Nephron progenitor cell (in vitro differentiated cells): ENCODE measurements at regions not wholly inside any gene's neighbourhood (a gene's known extent, or its start where the extent isn't known, plus 50 kb on each side); places are given as distances from the start of the nearest gene placed in this dataset.

Source experiments
- DNase-seq: peaks from one replicate; pipeline ENCODE4 v3.0.0; 2021
- H3K27ac Mint-ChIP-seq: 2 replicates; pipeline ENCODE4 v1.8.0; 2021; ENCODE audit warnings: mild to moderate bottlenecking, moderate library complexity, mixed read lengths
- H3K27me3 Mint-ChIP-seq: 2 replicates; pipeline ENCODE4 v1.8.0; 2021; ENCODE audit warnings: mild to moderate bottlenecking, low read depth, mixed read lengths; ENCODE audit not compliant: poor library complexity
- H3K36me3 Mint-ChIP-seq: 2 replicates; pipeline ENCODE4 v1.8.0; 2021; ENCODE audit warnings: low read depth, mixed read lengths
- H3K4me1 Mint-ChIP-seq: 2 replicates; pipeline ENCODE4 v1.8.0; 2021; ENCODE audit warnings: mixed read lengths
- H3K4me3 Mint-ChIP-seq: 2 replicates; pipeline ENCODE4 v1.8.0; 2021; ENCODE audit warnings: mild to moderate bottlenecking, moderate library complexity, mixed read lengths
- H3K9me3 Mint-ChIP-seq: 2 replicates; pipeline ENCODE4 v1.8.0; 2021; ENCODE audit warnings: mild to moderate bottlenecking, moderate library complexity, mixed read lengths
- TF ChIP-seq, protein P1 (sequence below): fragments of 200-600 bp; sonication (generic); IDR thresholded peaks from 2 replicates; pipeline ENCODE4 v1.5.0; 2021; ENCODE audit warnings: antibody characterized with exemption

DNA sequence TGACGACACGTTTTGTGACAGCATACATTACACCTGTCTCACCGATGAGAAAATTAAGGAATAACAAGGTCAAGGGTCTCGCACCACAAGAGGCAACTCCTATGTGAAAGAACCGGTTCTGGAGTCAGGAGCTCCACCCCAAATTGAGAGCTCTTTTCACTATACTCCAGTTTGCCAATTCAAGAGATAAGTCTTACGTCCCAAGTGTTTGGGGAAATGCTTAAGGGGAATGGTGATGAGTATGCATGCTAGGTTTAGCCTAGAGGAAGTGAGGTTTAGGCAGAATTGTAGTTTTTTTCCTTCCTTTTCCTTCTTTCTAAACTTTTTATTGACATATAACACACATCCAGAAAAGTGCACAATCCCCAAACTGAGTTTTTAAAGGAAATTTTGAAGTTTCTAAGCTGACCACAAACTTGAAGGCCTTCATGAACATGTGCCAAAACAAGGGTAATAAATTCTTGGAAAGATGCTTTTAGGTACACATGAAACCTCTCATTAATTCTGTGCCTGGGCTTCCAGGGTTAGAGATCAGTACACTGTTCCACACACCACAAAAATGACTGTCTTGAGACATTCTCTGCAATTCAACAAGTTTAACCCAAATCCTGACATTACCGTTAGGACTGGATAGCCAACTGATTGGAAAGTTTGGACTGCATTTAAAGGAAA lies 127.6 kb upstream of the SLC1A3 start:
- Mint-ChIP-seq H3K27ac (no peak overlapping the region), H3K4me1 (no peaks in the 10 kb centered on the region), H3K36me3 (no peaks in the 10 kb centered on the region), H3K9me3 (peaks cover 22% of the 10 kb centered on the region), H3K27me3 (no peaks in the 10 kb centered on the region), H3K4me3 (no peak overlapping the region)
- no peak for DNase-seq
- TF ChIP-seq, protein P1, sequence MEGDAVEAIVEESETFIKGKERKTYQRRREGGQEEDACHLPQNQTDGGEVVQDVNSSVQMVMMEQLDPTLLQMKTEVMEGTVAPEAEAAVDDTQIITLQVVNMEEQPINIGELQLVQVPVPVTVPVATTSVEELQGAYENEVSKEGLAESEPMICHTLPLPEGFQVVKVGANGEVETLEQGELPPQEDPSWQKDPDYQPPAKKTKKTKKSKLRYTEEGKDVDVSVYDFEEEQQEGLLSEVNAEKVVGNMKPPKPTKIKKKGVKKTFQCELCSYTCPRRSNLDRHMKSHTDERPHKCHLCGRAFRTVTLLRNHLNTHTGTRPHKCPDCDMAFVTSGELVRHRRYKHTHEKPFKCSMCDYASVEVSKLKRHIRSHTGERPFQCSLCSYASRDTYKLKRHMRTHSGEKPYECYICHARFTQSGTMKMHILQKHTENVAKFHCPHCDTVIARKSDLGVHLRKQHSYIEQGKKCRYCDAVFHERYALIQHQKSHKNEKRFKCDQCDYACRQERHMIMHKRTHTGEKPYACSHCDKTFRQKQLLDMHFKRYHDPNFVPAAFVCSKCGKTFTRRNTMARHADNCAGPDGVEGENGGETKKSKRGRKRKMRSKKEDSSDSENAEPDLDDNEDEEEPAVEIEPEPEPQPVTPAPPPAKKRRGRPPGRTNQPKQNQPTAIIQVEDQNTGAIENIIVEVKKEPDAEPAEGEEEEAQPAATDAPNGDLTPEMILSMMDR = no peak

DNA sequence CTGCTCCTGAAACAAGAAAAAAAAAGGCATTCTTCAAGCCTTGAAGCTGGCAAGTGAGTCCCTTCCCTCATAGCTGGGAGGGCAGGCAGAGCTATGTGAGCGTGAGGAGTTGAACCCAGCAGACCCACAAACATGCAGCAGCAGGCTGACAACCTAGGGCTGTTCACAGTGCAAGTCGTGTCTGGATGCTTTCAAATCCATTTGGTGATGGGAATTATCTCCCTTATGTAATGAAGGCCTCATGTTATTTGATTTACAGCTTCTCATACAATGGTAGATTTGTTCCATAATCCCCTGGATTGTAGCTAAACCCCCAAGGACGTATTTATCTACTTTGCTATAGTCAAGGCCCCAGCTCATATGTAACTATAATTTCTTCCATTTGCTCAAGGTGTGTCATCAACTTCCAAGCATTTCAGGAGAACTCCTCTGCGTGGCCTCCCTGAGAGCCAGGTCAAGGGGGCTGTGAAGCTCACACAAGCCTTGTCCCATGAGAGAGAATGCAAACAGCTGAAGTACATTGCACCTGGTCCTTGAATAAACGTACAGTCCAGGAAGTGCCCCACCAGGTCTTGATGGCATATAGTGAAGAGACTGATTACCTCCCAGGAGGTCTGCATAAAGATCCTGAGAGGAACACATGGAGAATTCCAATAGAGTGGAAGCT lies 124.8 kb upstream of the SLC1A3 start:
- Mint-ChIP-seq H3K4me3 (no peak overlapping the region), H3K4me1 (no peaks in the 10 kb centered on the region), H3K27ac (no peak overlapping the region), H3K36me3 (no peaks in the 10 kb centered on the region), H3K9me3 (no peaks in the 10 kb centered on the region), H3K27me3 (no peaks in the 10 kb centered on the region)
- no peak for DNase-seq
- TF ChIP-seq, protein P1 = no peak

DNA sequence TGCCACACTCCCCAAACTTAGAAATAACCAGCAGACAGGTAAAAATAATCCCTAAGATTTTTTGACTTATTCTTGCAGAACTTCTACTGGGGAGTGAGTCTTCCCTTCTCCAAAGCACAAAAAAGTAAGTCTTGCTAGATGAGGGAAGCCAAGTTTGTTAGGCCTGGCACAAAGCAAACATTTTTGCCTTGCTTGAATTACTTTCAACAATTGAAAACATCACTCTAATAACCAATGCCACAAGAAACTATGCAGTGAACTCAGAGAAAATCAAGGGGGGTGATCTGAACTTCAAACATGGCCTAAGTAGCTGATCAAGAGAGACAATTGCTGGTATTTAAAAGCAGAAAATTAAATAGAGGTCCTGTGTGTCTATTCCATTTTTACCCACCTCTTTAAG lies 123.6 kb upstream of the SLC1A3 start:
- DNase-seq = no peak
- Mint-ChIP-seq H3K36me3 (no peaks in the 10 kb centered on the region), H3K9me3 (no peaks in the 10 kb centered on the region), H3K27me3 (no peaks in the 10 kb centered on the region), H3K27ac (no peak overlapping the region), H3K4me1 (no peaks in the 10 kb centered on the region), H3K4me3 (no peak overlapping the region)
- TF ChIP-seq, protein P1 = no peak

DNA sequence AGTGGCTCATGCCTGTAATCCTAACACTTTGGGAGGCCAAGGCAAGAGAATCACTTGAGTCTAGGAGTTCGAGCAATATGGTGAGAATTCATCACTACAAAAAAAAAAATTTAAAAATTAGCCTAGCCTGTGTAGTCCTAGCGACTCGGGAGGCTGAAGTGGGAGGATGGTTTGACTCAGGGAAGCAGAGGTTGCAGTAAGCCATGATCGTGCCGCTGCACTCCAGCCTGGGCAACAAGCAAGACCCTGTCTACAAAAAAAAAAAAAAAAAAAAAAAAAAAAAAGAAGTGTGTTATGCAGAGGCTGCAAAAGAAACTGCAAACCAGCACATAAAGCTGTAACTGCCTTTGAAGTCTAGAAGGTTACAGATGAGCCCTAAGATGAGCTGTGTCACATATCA lies 116.9 kb upstream of the SLC1A3 start:
- Mint-ChIP-seq H3K4me3 (no peak overlapping the region), H3K36me3 (no peaks in the 10 kb centered on the region), H3K4me1 (no peaks in the 10 kb centered on the region), H3K27ac (no peak overlapping the region), H3K27me3 (no peaks in the 10 kb centered on the region), H3K9me3 (no peaks in the 10 kb centered on the region)
- TF ChIP-seq, protein P1 = no peak
- no peak for DNase-seq

DNA sequence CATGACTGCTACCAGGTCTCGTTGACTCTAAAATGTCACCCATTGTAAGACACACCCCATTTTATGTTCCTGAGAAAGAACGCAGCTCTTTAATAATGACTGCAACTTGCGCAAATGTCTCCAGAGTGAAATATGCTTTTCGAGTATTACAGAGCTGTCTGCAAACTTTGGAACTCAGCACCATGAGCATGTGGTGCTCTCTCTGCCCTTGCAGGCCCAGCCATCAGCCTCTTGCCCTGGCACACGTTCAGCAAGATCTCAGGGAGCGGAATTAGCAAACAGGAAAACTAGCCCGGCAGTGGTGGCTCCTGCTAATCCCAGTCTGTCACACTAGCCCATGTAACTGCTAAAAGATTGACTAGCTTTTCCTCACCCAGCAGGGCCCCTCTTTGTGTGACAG lies 114.5 kb upstream of the SLC1A3 start:
- Mint-ChIP-seq H3K4me1 (no peaks in the 10 kb centered on the region), H3K27me3 (no peaks in the 10 kb centered on the region), H3K9me3 (no peaks in the 10 kb centered on the region), H3K36me3 (no peaks in the 10 kb centered on the region), H3K27ac (no peak overlapping the region), H3K4me3 (no peak overlapping the region)
- TF ChIP-seq, protein P1 = no peak
- no peak for DNase-seq
